ENCODE measurements at regions not wholly inside any gene's neighbourhood (a gene's known extent, or its start where the extent isn't known, plus 50 kb on each side); places are given as distances from the start of the nearest gene placed in this dataset.
"Not testable (repeated sequence)": the region's sequence is repeated elsewhere in the genome, so short reads cannot be mapped to it uniquely, and the experiment has no call there.

- POLR2A ChIA-PET = no interaction called here
- Mint-ChIP-seq H3K4me1 (no peaks in the 10 kb centered on the region), H3K27ac (no peak overlapping the region), H3K27me3 (no peaks in the 10 kb centered on the region), H3K36me3 (ENCODE audit: low read depth) (no peaks in the 10 kb centered on the region), H3K9me3 (ENCODE audit: low read depth) (peaks cover 25% of the 10 kb centered on the region), H3K4me3 (no peak overlapping the region)
- ATAC-seq (no peak), DNase-seq (no peak)
- intact Hi-C loops (cut with DNase I, micrococcal nuclease) = no loop called here
- CTCF ChIA-PET = no interaction called here
Observed at GRCh38 chr20:43334080-43334479, 123.6 kb upstream of the SRSF6 start.

DNA sequence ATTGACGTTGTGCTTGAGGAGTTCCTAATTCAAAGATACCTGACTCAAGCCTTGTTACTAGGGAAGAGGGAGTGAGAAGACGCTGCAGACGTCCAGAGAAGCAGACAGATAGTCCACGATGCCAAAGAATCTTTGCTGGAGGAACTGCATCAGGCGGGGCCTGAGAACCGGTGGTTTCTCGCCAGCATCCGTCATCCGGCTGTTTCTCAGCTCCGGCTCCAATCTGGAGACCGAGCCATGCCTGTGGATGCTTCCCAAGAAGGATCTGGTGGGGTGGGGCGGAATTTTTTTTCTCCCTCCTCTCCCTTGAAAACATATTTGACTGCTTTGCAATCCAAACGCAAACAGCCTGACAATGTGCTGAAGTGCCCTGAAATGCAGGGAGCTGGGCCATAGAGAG, 125.8 kb upstream of the SRSF6 start:
- H3K4me3 Mint-ChIP-seq = no peak overlapping the region
- no peaks in the 10 kb centered on the region for H3K4me1 Mint-ChIP-seq
- H3K27me3 Mint-ChIP-seq = no peaks in the 10 kb centered on the region
- DNase-seq = no peak
- intact Hi-C loops (cut with DNase I, micrococcal nuclease) = no loop called here
- H3K27ac Mint-ChIP-seq = no peak overlapping the region
- no peak for ATAC-seq
- peaks cover 2% of the 10 kb centered on the region for H3K36me3 Mint-ChIP-seq (ENCODE audit: low read depth)
- ChIA-PET CTCF (no interaction called here), POLR2A (no interaction called here)
- peaks cover 27% of the 10 kb centered on the region for H3K9me3 Mint-ChIP-seq (ENCODE audit: low read depth)

DNA sequence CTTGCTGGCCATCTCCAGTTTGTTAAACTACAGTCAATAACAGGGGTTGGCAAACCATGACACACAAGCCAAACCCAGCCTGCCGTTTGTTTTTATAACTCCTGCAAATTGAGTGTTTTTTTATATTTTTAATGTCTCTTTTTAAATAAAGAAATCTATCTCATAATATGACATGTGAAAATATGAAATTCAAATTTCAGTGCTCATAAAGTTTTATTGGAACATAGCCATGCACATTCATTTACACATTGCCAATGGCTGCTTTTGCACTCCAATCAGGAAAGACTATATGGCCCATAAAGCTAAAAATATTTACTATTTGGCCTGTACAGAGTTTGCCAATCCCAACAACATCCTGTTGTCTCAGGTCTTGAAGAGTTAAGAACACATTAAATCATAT, 129.0 kb upstream of the SRSF6 start:
- intact Hi-C loops (cut with DNase I, micrococcal nuclease) = no loop called here
- ATAC-seq (no peak), DNase-seq (no peak)
- Mint-ChIP-seq H3K4me3 (no peak overlapping the region), H3K4me1 (no peaks in the 10 kb centered on the region), H3K27me3 (peaks cover 5% of the 10 kb centered on the region), H3K9me3 (ENCODE audit: low read depth) (peaks cover 7% of the 10 kb centered on the region), H3K27ac (no peak overlapping the region), H3K36me3 (ENCODE audit: low read depth) (peaks cover 2% of the 10 kb centered on the region)
- CTCF ChIA-PET = no interaction called here
- POLR2A ChIA-PET = no interaction called here

GRCh38 chr20:43327234-43327633, 130.5 kb upstream of the SRSF6 start:
- intact Hi-C loops (cut with DNase I, micrococcal nuclease); H3K36me3 Mint-ChIP-seq (ENCODE audit: low read depth); H3K9me3 Mint-ChIP-seq (ENCODE audit: low read depth); H3K27me3 Mint-ChIP-seq; DNase-seq; H3K4me3 Mint-ChIP-seq; ATAC-seq; POLR2A ChIA-PET; CTCF ChIA-PET; H3K4me1 Mint-ChIP-seq; H3K27ac Mint-ChIP-seq: not testable (repeated sequence)

GRCh38 chr20:43325926-43326325, 131.8 kb upstream of the SRSF6 start:
- ATAC-seq (no peak), DNase-seq (no peak)
- H3K4me3 Mint-ChIP-seq = no peak overlapping the region
- H3K4me1 Mint-ChIP-seq = no peaks in the 10 kb centered on the region
- ChIA-PET CTCF (no interaction called here), POLR2A (no interaction called here)
- no peak overlapping the region for H3K27ac Mint-ChIP-seq
- intact Hi-C loops (cut with DNase I, micrococcal nuclease) = no loop called here
- H3K27me3 Mint-ChIP-seq = peaks cover 10% of the 10 kb centered on the region
- peaks cover 2% of the 10 kb centered on the region for H3K9me3 Mint-ChIP-seq (ENCODE audit: low read depth)
- H3K36me3 Mint-ChIP-seq (ENCODE audit: low read depth) = peaks cover 2% of the 10 kb centered on the region

GRCh38 chr20:43323592-43323991, 133.9 kb upstream of the PTPRT start:
- Mint-ChIP-seq H3K27me3 (peaks cover 10% of the 10 kb centered on the region), H3K9me3 (ENCODE audit: low read depth) (peaks cover 2% of the 10 kb centered on the region), H3K4me1 (no peaks in the 10 kb centered on the region), H3K27ac (no peak overlapping the region), H3K36me3 (ENCODE audit: low read depth) (peaks cover 2% of the 10 kb centered on the region), H3K4me3 (no peak overlapping the region)
- ChIA-PET POLR2A (no interaction called here), CTCF (no interaction called here)
- ATAC-seq (no peak), DNase-seq (no peak)
- intact Hi-C loops (cut with DNase I, micrococcal nuclease) = no loop called here

DNA sequence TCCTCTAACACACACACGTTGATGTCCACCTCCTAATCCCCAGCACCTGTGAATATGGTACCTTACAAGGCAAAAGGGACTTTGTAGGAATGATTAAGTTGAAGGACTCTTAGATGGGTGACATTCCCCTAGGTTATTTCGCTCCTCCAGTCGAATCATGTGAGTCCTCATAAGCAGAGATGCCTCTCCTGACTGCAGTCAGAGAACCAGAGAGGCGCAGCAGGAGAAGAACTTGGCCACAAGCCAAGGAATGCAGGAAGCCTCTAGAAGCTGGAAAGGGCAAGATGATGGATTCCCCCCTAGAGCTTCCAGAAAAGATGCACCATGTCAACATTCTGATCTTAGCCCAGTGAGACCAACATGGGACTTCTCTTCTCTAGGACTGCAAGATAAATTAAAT, 133.1 kb upstream of the PTPRT start:
- CTCF ChIA-PET = no interaction called here
- no peak overlapping the region for H3K27ac Mint-ChIP-seq

GRCh38 chr20:43320536-43320935, 130.8 kb upstream of the PTPRT start:
- Mint-ChIP-seq H3K27ac (no peak overlapping the region), H3K4me1 (no peaks in the 10 kb centered on the region), H3K4me3 (no peak overlapping the region), H3K36me3 (ENCODE audit: low read depth) (no peaks in the 10 kb centered on the region), H3K27me3 (peaks cover 9% of the 10 kb centered on the region), H3K9me3 (ENCODE audit: low read depth) (no peaks in the 10 kb centered on the region)
- ChIA-PET POLR2A (no interaction called here), CTCF (interaction anchor here (0.7 kb wide), 1 partner anchor 151 kb away, joined by 3 read pairs; no protein-coding TSS in a partner anchor)
- no peak for DNase-seq
- no peak for ATAC-seq
- intact Hi-C loops (cut with DNase I, micrococcal nuclease) = no loop called here

More for the DNA sequence above, 133.1 kb upstream of the PTPRT start:
- ATAC-seq = no peak
- intact Hi-C loops (cut with DNase I, micrococcal nuclease) = no loop called here
- Mint-ChIP-seq H3K36me3 (ENCODE audit: low read depth) (peaks cover 2% of the 10 kb centered on the region), H3K9me3 (ENCODE audit: low read depth) (peaks cover 2% of the 10 kb centered on the region), H3K4me3 (no peak overlapping the region), H3K27me3 (peaks cover 10% of the 10 kb centered on the region), H3K4me1 (no peaks in the 10 kb centered on the region)
- no peak for DNase-seq
- POLR2A ChIA-PET = no interaction called here

DNA sequence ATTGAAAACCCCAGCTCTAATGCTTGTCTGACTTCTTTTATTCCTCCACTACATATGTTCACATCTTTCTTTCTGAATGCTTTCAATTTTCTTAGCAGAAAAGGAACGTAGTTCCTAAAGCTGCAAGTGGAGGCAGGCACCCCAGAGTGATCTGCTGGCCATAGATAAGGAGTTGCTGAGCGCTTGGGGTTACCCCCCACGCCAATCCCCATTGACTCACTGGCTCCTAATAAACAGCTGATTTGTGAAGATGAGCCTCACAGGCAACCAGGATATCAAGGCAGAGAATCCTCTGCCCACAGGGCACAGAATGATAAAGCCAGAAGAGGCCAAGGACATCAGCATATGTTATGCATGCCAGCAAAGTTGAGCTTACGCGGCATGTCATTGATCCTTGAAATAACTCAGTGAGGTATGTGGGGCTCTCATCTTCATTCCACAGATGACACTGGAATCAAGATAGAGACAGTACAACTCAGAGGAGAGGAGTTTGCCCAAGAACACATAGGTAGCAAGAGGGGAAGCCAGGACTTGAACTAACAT, 129.1 kb upstream of the PTPRT start:
- H3K36me3 Mint-ChIP-seq (ENCODE audit: low read depth) = no peaks in the 10 kb centered on the region
- POLR2A ChIA-PET = no interaction called here

GRCh38 chr20:43316271-43316670, 126.6 kb upstream of the PTPRT start:
- CTCF ChIA-PET = interaction anchor here (0.8 kb wide), 1 partner anchor 10 kb away, joined by 3 read pairs; no protein-coding TSS in a partner anchor
- POLR2A ChIA-PET = no interaction called here
- Mint-ChIP-seq H3K4me1 (no peaks in the 10 kb centered on the region), H3K27ac (no peak overlapping the region), H3K36me3 (ENCODE audit: low read depth) (no peaks in the 10 kb centered on the region), H3K9me3 (ENCODE audit: low read depth) (no peaks in the 10 kb centered on the region), H3K4me3 (no peak overlapping the region), H3K27me3 (peaks cover 5% of the 10 kb centered on the region)
- intact Hi-C loops (cut with DNase I, micrococcal nuclease) = no loop called here
- no peak for DNase-seq
- ATAC-seq = no peak

More for the DNA sequence above, 129.1 kb upstream of the PTPRT start:
- CTCF ChIA-PET = interaction anchor here (0.7 kb wide), 1 partner anchor 9 kb away, joined by 4 read pairs; no protein-coding TSS in a partner anchor
- Mint-ChIP-seq H3K4me3 (no peak overlapping the region), H3K4me1 (no peaks in the 10 kb centered on the region), H3K27ac (no peak overlapping the region), H3K9me3 (ENCODE audit: low read depth) (no peaks in the 10 kb centered on the region), H3K27me3 (peaks cover 9% of the 10 kb centered on the region)
- intact Hi-C loops (cut with DNase I, micrococcal nuclease) = no loop called here
- DNase-seq = no peak
- ATAC-seq = no peak

DNA sequence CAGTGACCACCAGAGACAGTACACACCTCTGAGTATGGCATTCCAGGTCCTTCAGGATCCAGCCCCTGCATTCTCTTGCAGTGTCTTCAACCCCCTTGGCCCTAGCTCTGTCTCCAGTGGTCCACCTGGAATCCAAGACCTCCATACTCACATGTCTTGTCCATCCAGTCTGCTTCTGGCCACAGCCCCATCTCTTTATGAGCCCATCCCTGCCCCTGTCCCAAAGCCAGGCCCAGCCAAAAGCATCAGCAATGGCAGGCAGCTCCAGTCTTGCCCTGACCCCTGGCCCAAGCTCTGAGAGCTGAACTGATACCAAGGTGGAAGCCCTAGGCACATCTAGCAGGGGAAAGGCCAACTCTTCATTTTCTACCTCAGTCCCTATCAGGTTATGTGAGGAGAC, 119.6 kb upstream of the PTPRT start:
- H3K9me3 Mint-ChIP-seq (ENCODE audit: low read depth) = no peaks in the 10 kb centered on the region

DNA sequence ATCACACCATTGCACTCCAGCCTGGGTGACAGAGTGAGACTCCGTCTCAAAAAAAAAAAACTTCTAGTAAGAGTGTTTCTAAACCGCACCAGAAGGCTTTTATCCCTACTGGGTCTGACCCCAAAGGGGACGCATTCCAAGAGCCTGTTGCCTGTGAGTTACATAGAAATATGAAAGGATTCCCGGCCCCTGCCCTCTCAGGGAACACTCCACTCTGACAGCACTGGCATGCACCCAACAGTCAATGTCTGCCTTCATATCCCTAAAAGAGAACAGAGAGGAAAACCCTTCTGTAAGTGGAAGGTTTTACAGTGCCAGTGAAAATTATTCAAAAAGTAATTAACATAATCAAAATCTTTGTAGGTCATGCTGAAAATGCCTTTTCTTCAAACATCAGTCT, 117.1 kb upstream of the PTPRT start:
- ATAC-seq = no peak
- H3K36me3 Mint-ChIP-seq (ENCODE audit: low read depth) = no peaks in the 10 kb centered on the region
- H3K27ac Mint-ChIP-seq = no peak overlapping the region
- ChIA-PET POLR2A (no interaction called here), CTCF (no interaction called here)
- H3K4me1 Mint-ChIP-seq = no peaks in the 10 kb centered on the region
- no peak for DNase-seq
- intact Hi-C loops (cut with DNase I, micrococcal nuclease) = no loop called here
- no peak overlapping the region for H3K4me3 Mint-ChIP-seq
- H3K9me3 Mint-ChIP-seq (ENCODE audit: low read depth) = no peaks in the 10 kb centered on the region
- peaks cover 6% of the 10 kb centered on the region for H3K27me3 Mint-ChIP-seq

More for the DNA sequence above, 119.6 kb upstream of the PTPRT start:
- Mint-ChIP-seq H3K36me3 (ENCODE audit: low read depth) (no peaks in the 10 kb centered on the region), H3K27ac (no peak overlapping the region), H3K4me3 (no peak overlapping the region), H3K27me3 (peaks cover 4% of the 10 kb centered on the region), H3K4me1 (no peaks in the 10 kb centered on the region)
- ChIA-PET CTCF (interaction anchor here (1.6 kb wide), 1 partner anchor 99 kb away, joined by 3 read pairs; no protein-coding TSS in a partner anchor), POLR2A (no interaction called here)
- no peak for DNase-seq
- intact Hi-C loops (cut with DNase I, micrococcal nuclease) = no loop called here
- ATAC-seq = no peak

DNA sequence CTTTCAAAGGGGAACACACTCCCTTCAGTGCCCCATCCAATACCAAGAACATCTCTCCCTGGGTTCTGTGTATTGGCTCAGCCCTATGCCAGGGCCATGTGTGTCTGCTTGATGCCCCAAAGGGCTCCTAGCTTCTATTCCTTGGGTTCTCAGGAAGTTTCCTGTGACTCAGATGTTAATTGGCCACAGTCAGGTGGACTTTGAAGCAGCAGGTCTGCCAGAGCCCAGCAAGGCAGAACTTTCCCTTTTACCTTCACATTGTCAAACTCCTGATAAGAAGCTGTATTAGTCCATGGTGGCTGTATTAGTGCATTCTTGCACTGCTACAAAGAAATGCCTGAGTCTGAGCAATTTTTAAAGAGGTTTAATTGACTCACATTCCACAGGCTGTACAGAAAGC, 116.0 kb upstream of the PTPRT start:
- ATAC-seq (no peak), DNase-seq (no peak)
- H3K36me3 Mint-ChIP-seq (ENCODE audit: low read depth) = no peaks in the 10 kb centered on the region
- no peak overlapping the region for H3K27ac Mint-ChIP-seq
- no peaks in the 10 kb centered on the region for H3K9me3 Mint-ChIP-seq (ENCODE audit: low read depth)
- H3K4me1 Mint-ChIP-seq = no peaks in the 10 kb centered on the region
- no peak overlapping the region for H3K4me3 Mint-ChIP-seq
- intact Hi-C loops (cut with DNase I, micrococcal nuclease) = no loop called here
- CTCF ChIA-PET = interaction anchor here (0.6 to 0.7 kb wide), 2 partner anchors 11 to 104 kb away, joined by 3 read pairs; no protein-coding TSS in a partner anchor
- H3K27me3 Mint-ChIP-seq = peaks cover 6% of the 10 kb centered on the region
- POLR2A ChIA-PET = no interaction called here
